ENCODE measurements at regions not wholly inside any gene's neighbourhood (a gene's known extent, or its start where the extent isn't known, plus 50 kb on each side); places are given as distances from the start of the nearest gene placed in this dataset.

DNA sequence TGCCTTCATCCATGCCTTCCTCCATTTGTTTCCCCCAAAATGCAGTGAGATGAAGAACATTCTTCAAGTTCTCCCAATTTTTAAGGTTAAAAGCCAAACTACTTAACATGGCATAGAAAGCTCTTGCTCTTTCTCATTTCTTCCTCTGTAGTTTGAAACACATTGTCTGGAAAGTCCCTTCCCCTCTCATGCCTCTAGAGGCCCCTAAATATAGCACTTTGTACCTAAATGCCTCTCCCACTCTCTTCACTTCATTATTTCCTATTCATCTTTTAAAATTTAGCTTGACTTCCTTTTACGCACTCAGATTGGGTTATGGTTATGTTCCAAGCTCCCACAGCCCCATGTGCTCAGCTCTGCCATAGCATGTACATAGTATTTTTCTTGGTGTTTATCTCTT, 389.3 kb downstream of the HDGFL1 start:
- Histone ChIP-seq H3K79me2 (ENCODE audit: low read depth) (no peaks in the 10 kb centered on the region), H4K20me1 (ENCODE audit: insufficient read depth) (no peaks in the 10 kb centered on the region), H3K9me3 (ENCODE audit: insufficient read depth, low read depth) (no peaks in the 10 kb centered on the region), H2AFZ (no peak overlapping the region), H3K36me3 (ENCODE audit: low read depth) (no peaks in the 10 kb centered on the region), H3K9me2 (ENCODE audit: insufficient read depth) (no peaks in the 10 kb centered on the region), H3F3A (ENCODE audit: insufficient read depth, low read depth) (no peaks in the 10 kb centered on the region), H3K27ac (no peak overlapping the region), H3K4me3 (no peak overlapping the region), H3K27me3 (ENCODE audit: insufficient read depth, low read depth) (no peaks in the 10 kb centered on the region), H3K4me1 (replicated peaks; ENCODE audit: insufficient read depth) (peaks cover 11% of the 10 kb centered on the region; the same call in 1 of the 2 replicates), H3K4me2 (no peak overlapping the region)
- no peak for DNase-seq
- ChIA-PET CTCF (interaction anchor here (0.6 kb wide), 1 partner anchor 131 kb away, joined by 8 read pairs; no protein-coding TSS in a partner anchor), POLR2A (ENCODE audit: unreplicated experiment) (no interaction called here)
- no peak for TF ChIP-seq EZH2 (IDR thresholded peaks at IDR 0.05; ENCODE audit: low read depth)
- TF ChIP-seq, protein P1, sequence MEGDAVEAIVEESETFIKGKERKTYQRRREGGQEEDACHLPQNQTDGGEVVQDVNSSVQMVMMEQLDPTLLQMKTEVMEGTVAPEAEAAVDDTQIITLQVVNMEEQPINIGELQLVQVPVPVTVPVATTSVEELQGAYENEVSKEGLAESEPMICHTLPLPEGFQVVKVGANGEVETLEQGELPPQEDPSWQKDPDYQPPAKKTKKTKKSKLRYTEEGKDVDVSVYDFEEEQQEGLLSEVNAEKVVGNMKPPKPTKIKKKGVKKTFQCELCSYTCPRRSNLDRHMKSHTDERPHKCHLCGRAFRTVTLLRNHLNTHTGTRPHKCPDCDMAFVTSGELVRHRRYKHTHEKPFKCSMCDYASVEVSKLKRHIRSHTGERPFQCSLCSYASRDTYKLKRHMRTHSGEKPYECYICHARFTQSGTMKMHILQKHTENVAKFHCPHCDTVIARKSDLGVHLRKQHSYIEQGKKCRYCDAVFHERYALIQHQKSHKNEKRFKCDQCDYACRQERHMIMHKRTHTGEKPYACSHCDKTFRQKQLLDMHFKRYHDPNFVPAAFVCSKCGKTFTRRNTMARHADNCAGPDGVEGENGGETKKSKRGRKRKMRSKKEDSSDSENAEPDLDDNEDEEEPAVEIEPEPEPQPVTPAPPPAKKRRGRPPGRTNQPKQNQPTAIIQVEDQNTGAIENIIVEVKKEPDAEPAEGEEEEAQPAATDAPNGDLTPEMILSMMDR (conservative IDR thresholded peaks at IDR 0.05), result no peak
- no TSS peak for BruUV-seq (replicated peaks)
- intact Hi-C loops (cut with micrococcal nuclease; ENCODE audit: unreplicated experiment), result no loop called here

DNA sequence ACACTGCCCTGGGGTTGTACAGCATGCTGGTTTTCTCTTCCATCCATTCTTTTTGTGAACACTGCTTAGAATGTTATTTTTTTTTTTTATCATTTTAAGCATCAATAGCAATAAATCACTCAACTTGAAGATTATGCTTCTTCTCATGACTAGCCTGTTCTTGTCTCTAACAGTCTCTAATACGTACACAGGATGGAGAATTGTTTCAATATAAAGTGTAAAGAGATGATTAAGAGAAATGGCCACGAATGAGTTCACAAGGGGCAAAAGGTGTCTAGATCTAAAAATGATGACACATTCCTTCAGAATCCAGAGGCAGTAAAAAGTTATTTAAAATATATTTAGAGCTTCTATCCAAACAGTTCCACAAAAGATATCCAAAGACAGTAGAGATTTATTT, 390.2 kb downstream of the HDGFL1 start:
- no peak overlapping the region for H3K27ac ChIP-seq
- H3K36me3 ChIP-seq (ENCODE audit: low read depth), result no peaks in the 10 kb centered on the region
- no TSS peak for BruUV-seq (replicated peaks)
- no peak overlapping the region for H3K4me2 ChIP-seq
- H3K4me1 ChIP-seq (replicated peaks; ENCODE audit: insufficient read depth), result peaks cover 7% of the 10 kb centered on the region; the same call in 1 of the 2 replicates
- no peak for DNase-seq
- H3K79me2 ChIP-seq (ENCODE audit: low read depth), result no peaks in the 10 kb centered on the region
- intact Hi-C loops (cut with micrococcal nuclease; ENCODE audit: unreplicated experiment), result no loop called here
- no peak overlapping the region for H2AFZ ChIP-seq
- no peaks in the 10 kb centered on the region for H4K20me1 ChIP-seq (ENCODE audit: insufficient read depth)
- peaks cover 3% of the 10 kb centered on the region; the same call in 1 of the 2 replicates for H3K9me3 ChIP-seq (ENCODE audit: insufficient read depth, low read depth)
- no peaks in the 10 kb centered on the region for H3K27me3 ChIP-seq (ENCODE audit: insufficient read depth, low read depth)
- CTCF ChIA-PET, result no interaction called here
- H3K9me2 ChIP-seq (ENCODE audit: insufficient read depth), result no peaks in the 10 kb centered on the region
- no peaks in the 10 kb centered on the region for H3F3A ChIP-seq (ENCODE audit: insufficient read depth, low read depth)
- H3K4me3 ChIP-seq, result no peak overlapping the region
- no peak for TF ChIP-seq EZH2 (IDR thresholded peaks at IDR 0.05; ENCODE audit: low read depth)
- TF ChIP-seq, protein P1 (conservative IDR thresholded peaks at IDR 0.05), result no peak
- POLR2A ChIA-PET (ENCODE audit: unreplicated experiment), result no interaction called here

DNA sequence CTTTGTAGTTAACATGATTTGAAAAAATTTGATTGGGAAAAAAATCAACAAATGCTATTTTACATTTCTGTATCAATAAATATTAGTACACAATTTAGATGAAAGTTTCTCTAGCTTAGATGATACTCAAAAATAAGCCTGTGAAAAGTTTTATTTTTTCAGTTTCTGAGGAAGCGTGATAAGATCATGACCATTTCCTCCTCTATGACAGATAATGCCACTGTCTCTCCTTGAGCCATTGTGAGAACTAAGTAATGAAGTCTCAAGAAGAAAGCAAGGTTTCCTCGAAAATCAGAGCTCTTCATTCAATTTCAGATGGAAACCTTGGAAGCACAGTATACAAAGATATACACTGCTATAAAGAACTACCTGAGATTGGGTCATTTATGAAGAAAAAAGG, 395.0 kb downstream of the HDGFL1 start:
- Histone ChIP-seq H2AFZ (no peak overlapping the region), H3K4me3 (no peak overlapping the region), H3K4me1 (replicated peaks; ENCODE audit: insufficient read depth) (no peaks in the 10 kb centered on the region), H4K20me1 (ENCODE audit: insufficient read depth) (no peaks in the 10 kb centered on the region), H3K9me3 (ENCODE audit: insufficient read depth, low read depth) (peaks cover 5% of the 10 kb centered on the region; the same call in 1 of the 2 replicates), H3K27ac (no peak overlapping the region), H3K79me2 (ENCODE audit: low read depth) (no peaks in the 10 kb centered on the region), H3F3A (ENCODE audit: insufficient read depth, low read depth) (no peaks in the 10 kb centered on the region), H3K36me3 (ENCODE audit: low read depth) (no peaks in the 10 kb centered on the region), H3K4me2 (no peak overlapping the region), H3K27me3 (ENCODE audit: insufficient read depth, low read depth) (no peaks in the 10 kb centered on the region), H3K9me2 (ENCODE audit: insufficient read depth) (no peaks in the 10 kb centered on the region)
- TF ChIP-seq, protein P1 (conservative IDR thresholded peaks at IDR 0.05), result no peak
- TF ChIP-seq EZH2 (IDR thresholded peaks at IDR 0.05; ENCODE audit: low read depth), result no peak
- POLR2A ChIA-PET (ENCODE audit: unreplicated experiment), result interaction anchor here (0.8 kb wide), 1 partner anchor 25 kb away, joined by 3 read pairs; no protein-coding TSS in a partner anchor
- no peak for DNase-seq
- no TSS peak for BruUV-seq (replicated peaks)
- intact Hi-C loops (cut with micrococcal nuclease; ENCODE audit: unreplicated experiment), result no loop called here
- CTCF ChIA-PET, result no interaction called here
